H1 (cell line): ENCODE measurements at regions not wholly inside any gene's neighbourhood (a gene's known extent, or its start where the extent isn't known, plus 50 kb on each side); places are given as distances from the start of the nearest gene placed in this dataset.

Experiments used
- CTCF ChIA-PET: fragments of 300-600 bp; sonication (Branson Sonifier 250); formaldehyde crosslinking; loops from one replicate; lab custom pipeline; 2021; ENCODE audit not compliant: partially characterized antibody; lab: Charles Lee
- POLR2A ChIA-PET: fragments of 300-600 bp; sonication (Branson Sonifier 250); formaldehyde crosslinking; loops from one replicate; lab custom pipeline; 2021; ENCODE audit warnings: inconsistent platforms; ENCODE audit not compliant: partially characterized antibody; lab: Charles Lee
- DNase-seq, 2 experiments: peaks; one replicate each; pipeline versions ENCODE4 v3.0.0 to v3.0.0-alpha.2; 2010 to 2022; ENCODE audit warnings: low spot score in 2 of 2, low read depth in 1 of 2, mixed read lengths in 1 of 2
- FAIRE-seq: peaks from 2 replicates; lab custom pipeline; 2011; peaks lifted over from hg19 to GRCh38; lab: Jason Lieb, UNC
- H2AFZ ChIP-seq: 2 replicates; pipeline ENCODE4 v1.8.1; 2012; ENCODE audit warnings: low read length, inconsistent platforms
- H2AK5ac ChIP-seq: 2 replicates; pipeline ENCODE4 v1.6.1; 2013; ENCODE audit warnings: low read depth, low read length
- H2BK120ac ChIP-seq: replicated peaks from 2 replicates; pipeline ENCODE3; 2013; ENCODE audit warnings: low read depth, low read length, inconsistent platforms
- H2BK12ac ChIP-seq: 2 replicates; pipeline ENCODE4 v1.6.1; 2013; ENCODE audit warnings: low read depth, low read length
- H2BK15ac ChIP-seq: 2 replicates; pipeline ENCODE4 v1.6.1; 2013; ENCODE audit warnings: low read length
- H2BK20ac ChIP-seq: 2 replicates; pipeline ENCODE4 v1.6.1; 2013; ENCODE audit warnings: low read length
- H2BK5ac ChIP-seq: 2 replicates; pipeline ENCODE4 v1.6.1; 2013; ENCODE audit warnings: low read depth, low read length
- H3K14ac ChIP-seq: 2 replicates; pipeline ENCODE4 v1.6.1; 2013; ENCODE audit warnings: inconsistent platforms; ENCODE audit not compliant: insufficient read length
- H3K18ac ChIP-seq: 2 replicates; pipeline ENCODE4 v1.6.1; 2013; ENCODE audit warnings: low read length; ENCODE audit errors: extremely low read depth
- H3K23ac ChIP-seq: 2 replicates; pipeline ENCODE4 v1.6.1; 2013; ENCODE audit warnings: inconsistent platforms; ENCODE audit not compliant: insufficient read length
- H3K23me2 ChIP-seq: 2 replicates; pipeline ENCODE4 v1.6.1; 2013; ENCODE audit warnings: low read depth, low read length
- H3K27ac ChIP-seq: 2 replicates; pipeline ENCODE4 v1.6.1; 2011; ENCODE audit warnings: low read depth, low read length, inconsistent platforms
- H3K27me3 ChIP-seq, 4 experiments: replicated peaks in 1 of 4; 1 replicate in 1 of 4; 2 replicates in 3 of 4; pipeline versions ENCODE4 v1.6.1 to v1.8.1; 2011 to 2013; ENCODE audit warnings: low read length in 3 of 4, mild to moderate bottlenecking in 3 of 4, inconsistent platforms in 2 of 4, mixed read lengths in 2 of 4, moderate library complexity in 1 of 4; ENCODE audit not compliant: control insufficient read depth in 3 of 4, insufficient read depth in 3 of 4; ENCODE audit errors: extremely low read depth in 1 of 4
- H3K36me3 ChIP-seq, 4 experiments: 2 replicates each; pipeline versions ENCODE4 v1.6.1 to v1.8.1; 2011 to 2013; ENCODE audit warnings: mild to moderate bottlenecking in 4 of 4, low read length in 3 of 4, moderate library complexity in 2 of 4, control low read depth in 1 of 4, inconsistent platforms in 1 of 4; ENCODE audit not compliant: insufficient read depth in 4 of 4, control insufficient read depth in 2 of 4
- H3K4ac ChIP-seq: replicated peaks from 2 replicates; pipeline ENCODE3; 2013; ENCODE audit warnings: low read length, low read depth, mixed read lengths, inconsistent platforms; ENCODE audit not compliant: insufficient read length
- H3K4me1 ChIP-seq, 4 experiments: replicated peaks in 1 of 4; 1 replicate in 1 of 4; 2 replicates in 3 of 4; pipeline versions ENCODE4 v1.6.1 to v1.8.1; 2011 to 2013; ENCODE audit warnings: low read length in 3 of 4, inconsistent platforms in 2 of 4, mixed read lengths in 1 of 4; ENCODE audit not compliant: insufficient read depth in 4 of 4, control insufficient read depth in 3 of 4
- H3K4me2 ChIP-seq, 2 experiments: 2 replicates each; pipeline versions ENCODE4 v1.6.1 to v1.8.1; 2011 to 2013; ENCODE audit warnings: low read depth in 2 of 2, low read length in 2 of 2, control low read depth in 1 of 2, inconsistent platforms in 1 of 2, mild to moderate bottlenecking in 1 of 2; ENCODE audit not compliant: insufficient read depth in 1 of 2
- H3K4me3 ChIP-seq, 4 experiments: fragments of 200-600, 300-600 bp in 1 of 4; sonication (generic), shearing (Covaris generic), sonication (Bioruptor Twin) in 1 of 4; 2 replicates each; pipeline versions ENCODE4 v1.5.1 to v1.8.1; 2011 to 2016; ENCODE audit warnings: low read length in 4 of 4, low read depth in 3 of 4, control low read depth in 2 of 4, inconsistent platforms in 2 of 4, mild to moderate bottlenecking in 2 of 4, mixed read lengths in 1 of 4, moderate library complexity in 1 of 4; ENCODE audit not compliant: insufficient read depth in 2 of 4; ENCODE audit errors: extremely low read depth in 1 of 4
- H3K56ac ChIP-seq: replicated peaks from 2 replicates; pipeline ENCODE3; 2013; ENCODE audit warnings: low read depth, mild to moderate bottlenecking, mixed read lengths, low read length, inconsistent platforms; ENCODE audit not compliant: insufficient read length
- H3K79me1 ChIP-seq: 2 replicates; pipeline ENCODE4 v1.6.1; 2013; ENCODE audit warnings: low read depth, low read length, control low read depth
- H3K79me2 ChIP-seq, 2 experiments: 2 replicates each; pipeline versions ENCODE4 v1.6.1 to v1.8.1; 2012 to 2013; ENCODE audit warnings: low read length in 2 of 2, mild to moderate bottlenecking in 2 of 2, inconsistent platforms in 1 of 2; ENCODE audit not compliant: insufficient read depth in 2 of 2, control insufficient read depth in 1 of 2
- H3K9ac ChIP-seq, 4 experiments: replicated peaks in 1 of 4; 1 replicate in 1 of 4; 2 replicates in 3 of 4; pipeline versions ENCODE4 v1.6.1 to v1.8.1; 2011 to 2013; ENCODE audit warnings: low read depth in 3 of 4, low read length in 3 of 4, control low read depth in 2 of 4, mild to moderate bottlenecking in 2 of 4, moderate library complexity in 2 of 4, inconsistent platforms in 1 of 4; ENCODE audit errors: extremely low read depth in 1 of 4
- H3K9me3 ChIP-seq, 2 experiments: 2 replicates each; pipeline versions ENCODE4 v1.6.1 to v1.8.1; 2012 to 2013; ENCODE audit warnings: mild to moderate bottlenecking in 2 of 2, moderate library complexity in 2 of 2, control low read depth in 1 of 2, inconsistent platforms in 1 of 2, low read depth in 1 of 2, low read length in 1 of 2, mixed read lengths in 1 of 2; ENCODE audit not compliant: insufficient read depth in 2 of 2
- H4K20me1 ChIP-seq, 2 experiments: replicated peaks in 1 of 2; 2 replicates each; pipeline versions ENCODE3 to v1.8.1; 2011 to 2013; ENCODE audit warnings: inconsistent platforms in 2 of 2, low read length in 2 of 2, mild to moderate bottlenecking in 1 of 2; ENCODE audit not compliant: insufficient read depth in 2 of 2, control insufficient read depth in 1 of 2
- H4K5ac ChIP-seq: 2 replicates; pipeline ENCODE4 v1.6.1; 2013; ENCODE audit warnings: low read length, low read depth, mixed read lengths, inconsistent platforms; ENCODE audit not compliant: insufficient read length
- H4K8ac ChIP-seq: 2 replicates; pipeline ENCODE4 v1.8.0; 2013; ENCODE audit warnings: mild to moderate bottlenecking, moderate library complexity, low read length, inconsistent platforms; ENCODE audit not compliant: insufficient read depth; ENCODE audit errors: extremely low read depth
- H4K91ac ChIP-seq: replicated peaks from 2 replicates; pipeline ENCODE3; 2013; ENCODE audit warnings: low read length, mixed read lengths, inconsistent platforms; ENCODE audit not compliant: insufficient read length
- ATF3 ChIP-seq: IDR thresholded peaks from 2 replicates; pipeline ENCODE4 v1.6.1; 2011; ENCODE audit warnings: low read depth, mild to moderate bottlenecking, low read length; ENCODE audit not compliant: insufficient read depth
- CBX5 ChIP-seq: fragments of 300-800, 300-1000 bp; sonication (generic); IDR thresholded peaks from 2 replicates; pipeline ENCODE4 v1.7.1; 2016; ENCODE audit warnings: antibody characterized with exemption, low read length, low read depth
- JUN ChIP-seq: IDR thresholded peaks from 2 replicates; pipeline ENCODE4 v1.6.1; 2011; ENCODE audit warnings: low read depth, mild to moderate bottlenecking, improper control_type of control experiment, low read length
- MAX ChIP-seq: IDR thresholded peaks from 2 replicates; pipeline ENCODE4 v1.6.1; 2012; ENCODE audit warnings: inconsistent platforms
- POLR2A ChIP-seq, 2 experiments: IDR thresholded peaks; 1 replicate in 1 of 2; 2 replicates in 1 of 2; pipeline ENCODE4 v1.6.1; 2011; ENCODE audit warnings: low read depth in 2 of 2, low read length in 2 of 2, mild to moderate bottlenecking in 2 of 2; ENCODE audit errors: control extremely low read depth in 1 of 2
- RBBP5 ChIP-seq: IDR thresholded peaks from 2 replicates; pipeline ENCODE4 v1.7.1; 2012; ENCODE audit warnings: low read depth, mild to moderate bottlenecking, inconsistent platforms, low read length, moderate library complexity, borderline replicate concordance
- SIRT6 ChIP-seq: IDR thresholded peaks from one replicate; pipeline ENCODE4 v1.7.1; 2012; ENCODE audit warnings: low read length, inconsistent platforms
- SRF ChIP-seq: IDR thresholded peaks from 2 replicates; pipeline ENCODE4 v1.6.1; 2011; ENCODE audit warnings: mild to moderate bottlenecking, low read depth, low read length, moderate library complexity
- TAF1 ChIP-seq: IDR thresholded peaks from 2 replicates; pipeline ENCODE4 v1.6.1; 2011; ENCODE audit warnings: mild to moderate bottlenecking, low read depth, low read length
- TAF7 ChIP-seq: optimal IDR thresholded peaks from 2 replicates; pipeline ENCODE3; 2011; ENCODE audit warnings: low read depth, mild to moderate bottlenecking, inconsistent platforms, low read length, moderate library complexity, borderline replicate concordance
- TBP ChIP-seq: IDR thresholded peaks from 2 replicates; pipeline ENCODE4 v1.6.1; 2011; ENCODE audit warnings: low read depth, low read length, improper control_type of control experiment
- WGBS, 2 experiments: shearing (Covaris generic) in 1 of 2; methylation state at CpG; one replicate each; pipeline versions ENCODE4 v1.1.6 to v1.1.7; 2013 to 2015; ENCODE audit warnings: low lambda C conversion rate in 2 of 2, mixed read lengths in 2 of 2, inconsistent platforms in 1 of 2, low coverage in 1 of 2, missing lambda C conversion rate in 1 of 2; ENCODE audit not compliant: insufficient replicate concordance in 2 of 2, insufficient coverage in 1 of 2, insufficient read length in 1 of 2; ENCODE audit errors: extremely low coverage in 1 of 2, missing lambda C conversion rate in 1 of 2; 5-methylcytosine and 5-hydroxymethylcytosine counted together

GRCh38 chr2:189386741-189387140 lies 54.5 kb upstream of the WDR75 start:
- H4K20me1 ChIP-seq, result no peaks in the 10 kb centered on the region
- ChIA-PET POLR2A (no interaction called here), CTCF (no interaction called here)
- no peak overlapping the region for H4K91ac ChIP-seq
- no peak overlapping the region for H3K4ac ChIP-seq
- no peaks in the 10 kb centered on the region; the same call in 1 of the 2 replicates for H3K23me2 ChIP-seq
- H3K9me3 ChIP-seq, result no peaks in the 10 kb centered on the region
- H3K27ac ChIP-seq, result no peak overlapping the region
- no peak overlapping the region for H3K14ac ChIP-seq
- no peaks in the 10 kb centered on the region for H3K79me1 ChIP-seq
- no peak for FAIRE-seq
- H3K4me2 ChIP-seq, result no peak overlapping the region
- DNase-seq, result no peak
- WGBS, 2 experiments, result 90% methylated on average over 3 of the region's 3 CpGs; no CpG with 5 or more reads in 1 of the 2 experiments
- no peak overlapping the region for H2AFZ ChIP-seq
- no peak overlapping the region for H2BK5ac ChIP-seq
- H3K4me3 ChIP-seq, result no peak overlapping the region
- H2BK15ac ChIP-seq, result no peak overlapping the region
- H4K5ac ChIP-seq, result no peak overlapping the region
- no peaks in the 10 kb centered on the region for H3K27me3 ChIP-seq
- no peak overlapping the region for H3K9ac ChIP-seq
- H3K23ac ChIP-seq, result no peak overlapping the region
- no peaks in the 10 kb centered on the region for H3K36me3 ChIP-seq
- H3K4me1 ChIP-seq, result no peaks in the 10 kb centered on the region
- H2BK12ac ChIP-seq, result no peak overlapping the region
- no peak overlapping the region for H3K56ac ChIP-seq
- no peak overlapping the region for H3K18ac ChIP-seq
- no peak overlapping the region for H2BK120ac ChIP-seq
- no peak overlapping the region for H4K8ac ChIP-seq
- no peaks in the 10 kb centered on the region for H3K79me2 ChIP-seq
- H2BK20ac ChIP-seq, result no peak overlapping the region
- TF ChIP-seq TAF1, result no peak
- TF ChIP-seq RBBP5, result no peak
- TF ChIP-seq MAX, result no peak
- no peak for TF ChIP-seq SIRT6
- TF ChIP-seq POLR2A (IDR thresholded peaks at IDR 0.05; ENCODE audit: control extremely low read depth in 1 of 2, low read depth in 2 of 2, low read length in 2 of 2), result no peak
- TF ChIP-seq TBP, result no peak
- no peak for TF ChIP-seq JUN
- TF ChIP-seq SRF, result no peak
- TF ChIP-seq CBX5, result no peak
- TF ChIP-seq ATF3, result no peak
- no peak for TF ChIP-seq TAF7
- H2AK5ac ChIP-seq, result no peak overlapping the region
